GM19351 (cell line): ENCODE measurements at regions not wholly inside any gene's neighbourhood (a gene's known extent, or its start where the extent isn't known, plus 50 kb on each side); places are given as distances from the start of the nearest gene placed in this dataset.
"Not testable (repeated sequence)": the region's sequence is repeated elsewhere in the genome, so short reads cannot be mapped to it uniquely, and the experiment has no call there.

ENCODE experiments used
- ATAC-seq: cut with Tn5 transposase; IDR thresholded peaks from one replicate; pipeline ENCODE4 v1.9.1; 2021; ENCODE audit warnings: mild to moderate bottlenecking, moderate library complexity; ENCODE audit not compliant: unreplicated experiment

- ATAC-seq, result no peak
These were observed 73.4 kb downstream of the FGD2 start for GRCh38 chr6:37078814-37079213.

DNA sequence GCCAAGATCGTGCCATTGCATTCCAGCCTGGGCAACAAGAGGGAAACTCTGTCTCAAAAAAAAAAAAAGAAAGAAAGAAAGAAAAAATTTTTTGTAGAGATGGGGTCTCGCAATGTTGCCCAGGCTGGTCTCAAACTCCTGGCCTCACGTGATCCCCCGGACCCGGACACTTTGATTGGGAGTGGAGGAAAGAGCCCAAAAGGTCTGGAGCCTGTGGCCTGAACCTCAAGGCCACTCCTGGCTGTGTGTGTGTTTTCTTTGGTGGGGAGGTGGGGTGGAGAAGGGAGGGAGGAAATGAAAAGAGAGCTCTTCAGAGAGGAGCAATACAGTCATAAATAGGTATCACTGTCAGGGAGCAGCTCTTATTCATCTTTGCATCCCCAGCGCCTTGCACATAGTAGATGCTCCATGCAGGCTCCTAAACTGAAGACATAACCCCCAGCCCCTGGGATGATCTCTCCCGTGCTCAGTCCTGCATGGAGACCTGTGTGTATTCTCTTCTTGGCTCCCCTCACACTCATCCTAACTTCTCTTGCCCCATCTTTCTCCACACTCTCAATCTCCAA lies 75.7 kb downstream of the FGD2 start:
- ATAC-seq, result no peak

DNA sequence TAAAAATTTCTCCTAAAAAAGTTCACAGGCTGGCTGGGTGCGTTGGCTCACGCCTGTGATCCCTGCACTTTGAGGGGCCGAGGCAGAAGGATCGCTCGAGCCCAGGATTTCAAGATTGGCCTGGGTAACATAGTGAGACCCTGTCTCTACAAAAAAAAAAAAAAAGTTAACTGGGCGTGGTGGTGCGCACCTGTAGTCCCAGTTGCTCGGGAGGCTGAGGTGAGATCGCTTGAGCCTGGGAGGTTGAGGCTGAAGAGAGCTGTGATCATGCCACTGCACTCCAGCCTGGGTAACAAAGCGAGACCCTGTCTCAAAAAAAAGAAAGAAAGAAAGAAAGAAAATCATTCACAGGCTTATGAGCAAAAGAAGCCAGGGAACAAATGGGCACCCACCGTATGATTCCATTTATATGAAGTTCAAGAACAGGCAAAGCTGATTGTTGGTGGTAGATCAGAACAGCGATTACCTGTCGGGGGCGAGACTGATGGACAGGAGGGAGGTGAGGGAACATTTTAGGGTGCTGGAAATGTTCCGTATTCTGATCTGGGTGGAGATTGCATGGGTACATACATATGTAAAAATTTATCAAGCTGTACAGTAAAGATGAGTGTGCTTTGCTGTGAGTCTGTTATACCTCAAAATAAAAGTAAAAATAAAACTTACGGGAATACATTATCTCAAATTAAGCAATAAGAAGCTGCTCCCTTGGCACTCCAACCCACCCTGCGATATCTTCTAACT lies 77.1 kb downstream of the FGD2 start:
- ATAC-seq, result no peak

DNA sequence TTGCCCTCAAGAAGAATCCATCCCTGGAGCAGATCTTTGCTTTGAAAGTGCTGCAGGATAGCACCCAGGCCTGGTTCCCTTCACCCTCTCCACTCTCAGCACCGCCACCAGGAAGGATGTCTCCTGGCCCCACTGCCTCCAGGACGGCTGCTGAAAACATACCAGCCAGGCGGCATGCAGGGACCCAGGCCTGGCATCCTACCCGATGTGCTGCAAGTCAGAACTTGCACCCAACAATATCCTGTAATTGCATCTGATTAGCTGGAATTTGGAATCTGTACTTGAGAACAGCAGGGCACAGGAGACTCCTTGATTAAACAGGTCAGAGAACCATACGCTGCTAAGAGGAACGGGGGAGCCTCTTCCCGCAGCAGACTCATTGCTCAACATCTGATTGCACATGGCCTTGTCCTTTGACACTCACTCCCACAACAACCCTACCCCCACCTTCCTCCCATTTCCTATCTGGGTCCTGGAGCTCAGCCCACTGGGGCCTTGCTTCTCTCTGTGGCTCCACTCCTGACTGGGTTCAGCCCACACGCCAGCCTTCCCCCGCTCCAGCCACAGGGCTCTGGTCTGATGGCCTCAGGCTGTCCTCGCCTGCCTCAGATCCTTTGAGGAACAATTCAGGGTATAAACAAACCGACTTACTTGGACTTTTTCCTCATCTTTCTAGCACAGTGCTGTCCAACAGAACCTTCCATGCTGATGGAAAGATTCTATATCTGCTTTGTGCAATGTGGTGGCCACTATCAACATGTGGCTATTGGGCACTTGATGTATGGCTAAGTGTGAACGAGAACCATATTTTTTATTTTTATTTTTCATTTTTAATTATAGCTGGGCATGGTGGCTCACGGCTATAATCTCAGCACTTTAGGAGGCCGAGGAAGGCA lies 78.0 kb downstream of the FGD2 start:
- no peak for ATAC-seq

DNA sequence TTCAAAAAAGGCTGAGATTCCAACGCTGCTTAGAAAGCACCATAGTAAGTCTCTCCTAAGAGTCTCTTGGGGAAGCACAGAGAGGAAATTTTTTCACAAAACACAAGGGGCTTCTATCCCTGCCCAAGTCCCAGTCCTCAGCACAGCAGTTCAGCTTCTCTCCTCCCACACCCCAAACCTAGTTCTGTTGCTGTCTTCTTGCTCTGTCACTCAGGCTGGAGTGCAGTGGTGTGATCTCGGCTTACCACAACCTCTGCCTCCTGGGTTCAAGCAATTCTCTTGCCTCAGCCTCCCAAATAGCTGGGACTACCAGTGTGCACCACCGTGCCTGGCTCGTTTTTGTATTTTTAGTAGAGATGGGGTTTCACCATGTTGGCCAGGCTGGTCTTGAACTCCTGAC lies 79.2 kb downstream of the FGD2 start:
- not testable (repeated sequence) for ATAC-seq

DNA sequence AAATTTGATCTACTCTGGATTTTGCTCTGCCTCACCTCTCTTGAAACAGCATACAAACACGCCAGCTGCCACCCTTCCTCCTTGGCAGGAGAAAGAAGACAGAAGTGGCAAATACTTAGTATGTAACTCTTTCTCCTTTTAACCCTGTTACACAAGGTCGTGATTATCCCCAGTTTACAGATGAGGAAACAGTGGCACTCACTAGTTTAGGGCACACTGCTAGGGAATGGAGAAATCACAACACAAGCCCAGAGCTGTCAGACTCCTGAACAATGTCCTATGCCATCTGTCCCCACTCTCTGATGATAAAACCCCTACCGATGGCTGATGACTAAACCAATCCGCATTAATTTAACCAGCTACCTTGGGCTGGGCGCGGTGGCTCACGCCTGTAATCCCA lies 79.7 kb downstream of the FGD2 start:
- no peak for ATAC-seq

DNA sequence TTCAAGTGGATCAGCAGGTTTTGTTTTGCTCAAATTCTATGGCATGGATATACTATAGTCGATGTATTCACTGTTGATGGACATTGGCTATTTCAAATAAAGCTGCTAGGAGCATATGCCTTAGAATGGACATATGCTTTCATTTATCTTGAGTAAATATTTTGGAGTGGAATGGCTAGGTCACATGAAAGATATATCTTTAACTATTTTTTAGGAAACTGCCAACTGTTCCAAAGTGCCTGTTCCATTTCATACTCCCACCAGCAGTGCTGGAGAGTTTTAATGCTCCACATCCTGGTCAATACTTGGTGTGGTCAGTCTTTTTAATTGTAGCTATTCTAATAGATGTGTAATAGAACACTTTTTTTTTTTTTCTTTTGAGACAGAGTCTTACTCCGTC lies 81.1 kb upstream of the PIM1 start:
- ATAC-seq, result no peak

DNA sequence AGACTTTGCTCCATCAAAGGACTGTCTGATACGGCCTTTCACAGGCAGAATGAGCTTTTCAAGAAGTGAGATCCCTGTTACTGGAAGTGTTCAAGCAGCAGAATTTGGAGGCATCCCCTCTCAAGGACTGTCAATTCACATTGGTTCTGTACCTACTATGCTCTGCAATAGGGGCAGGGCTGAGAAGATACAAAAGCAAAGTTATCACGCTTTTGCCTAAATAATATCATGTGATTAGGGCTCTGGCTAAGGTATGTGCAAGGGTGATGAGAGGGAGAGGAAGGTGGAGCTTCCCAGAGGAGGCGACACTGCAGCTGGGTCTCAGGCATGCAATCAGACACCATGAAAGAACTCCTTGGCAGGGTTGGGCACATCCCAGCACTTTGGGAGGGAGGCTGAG lies 80.2 kb upstream of the PIM1 start:
- ATAC-seq, result no peak

DNA sequence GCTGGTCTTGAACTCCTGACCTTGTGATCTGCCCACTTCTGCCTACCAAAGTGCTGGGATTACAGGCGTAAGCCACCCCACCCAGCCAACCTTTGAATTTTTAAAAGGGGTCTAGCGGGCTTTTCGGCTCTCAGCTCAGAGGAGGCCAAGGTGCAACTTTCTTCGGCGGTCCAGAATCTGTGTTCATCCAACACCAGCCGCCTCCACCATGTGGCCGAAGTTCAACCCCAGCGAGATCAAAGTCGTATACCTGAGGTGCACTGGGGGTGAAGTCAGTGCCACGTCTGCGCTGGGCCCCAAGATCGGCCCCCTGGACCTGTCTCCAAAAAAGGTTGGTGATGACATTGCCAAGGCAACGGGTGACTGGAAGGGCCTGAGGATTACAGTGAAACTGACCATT lies 78.8 kb upstream of the PIM1 start:
- not testable (repeated sequence) for ATAC-seq

- ATAC-seq, result not testable (repeated sequence)
These were observed 78.4 kb upstream of the PIM1 start for GRCh38 chr6:37091586-37091985.

DNA sequence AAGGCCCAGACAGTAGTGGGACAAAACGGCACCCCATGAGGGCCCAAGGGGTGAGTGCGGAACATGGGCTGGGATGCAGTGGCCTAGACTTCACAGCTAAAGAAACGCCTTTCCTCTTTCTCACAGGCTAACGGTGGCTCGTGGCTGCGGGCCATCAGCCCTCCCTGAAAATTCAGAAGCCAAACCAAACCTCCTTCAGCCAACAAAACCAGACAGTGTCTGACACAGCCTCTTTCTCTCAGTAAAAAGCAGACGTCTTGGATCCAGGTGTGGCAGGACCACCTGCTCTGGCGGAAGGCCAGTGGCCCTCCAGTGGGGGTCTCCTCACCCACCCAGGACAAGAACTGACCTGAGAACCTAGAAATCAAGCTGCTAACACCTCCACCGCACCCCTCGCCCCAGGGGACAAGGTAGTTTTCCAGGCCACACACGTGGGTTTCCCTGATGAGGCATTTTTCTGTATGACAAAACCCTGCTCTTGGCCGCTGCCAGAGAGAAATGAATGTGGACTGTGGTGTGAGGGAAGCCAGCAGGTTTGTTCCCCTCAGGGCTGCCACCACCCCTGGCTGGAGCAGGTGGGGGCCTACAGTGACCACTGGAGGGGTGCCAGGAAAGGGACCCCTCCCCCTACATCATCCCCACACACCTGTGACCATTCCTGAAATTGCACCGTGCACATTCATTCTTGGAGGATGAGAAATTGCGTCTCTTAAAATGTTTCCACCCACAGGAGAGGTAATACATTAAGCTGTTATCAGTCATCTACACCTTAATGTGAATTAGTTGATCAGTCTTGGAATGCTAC lies 76.8 kb upstream of the PIM1 start:
- no peak for ATAC-seq

DNA sequence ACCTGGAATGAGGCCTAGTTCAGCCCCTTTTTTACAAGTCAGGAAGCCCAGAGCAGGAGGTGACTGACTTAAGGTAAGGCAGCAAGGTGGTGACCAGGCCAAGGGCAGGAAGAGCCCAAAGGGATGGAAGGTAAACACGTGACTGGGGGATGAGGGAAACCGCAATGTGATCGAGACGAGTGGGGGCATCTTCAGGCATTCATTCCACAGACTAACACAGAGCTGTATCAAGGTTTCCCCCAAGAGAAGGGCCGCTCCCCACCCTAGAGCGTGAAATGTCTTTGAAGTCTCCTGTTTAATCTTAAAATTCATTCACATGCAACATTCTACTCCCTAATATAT lies 76.3 kb upstream of the PIM1 start:
- no peak for ATAC-seq

DNA sequence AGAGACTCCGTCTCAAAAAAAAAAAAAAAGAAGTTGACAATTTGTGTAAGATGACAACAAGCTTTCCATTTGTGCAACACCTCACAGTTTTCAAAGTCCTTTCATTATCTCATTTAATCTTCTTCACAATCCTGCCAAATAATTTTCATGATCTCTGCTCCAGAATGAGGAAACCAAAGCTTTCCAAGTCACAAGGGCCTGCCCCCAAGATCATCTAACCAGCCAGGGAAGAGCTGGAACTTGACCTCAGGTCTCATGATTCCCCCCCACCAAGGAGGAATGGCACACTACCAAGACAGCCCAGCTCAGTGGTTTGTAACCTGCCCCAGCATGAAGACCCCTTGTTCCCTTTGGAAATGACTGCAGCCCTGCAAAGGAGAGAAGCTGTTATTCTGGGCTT lies 74.0 kb upstream of the PIM1 start:
- ATAC-seq, result no peak

- ATAC-seq, result no peak
These were observed 72.6 kb upstream of the PIM1 start for GRCh38 chr6:37097335-37097734.

DNA sequence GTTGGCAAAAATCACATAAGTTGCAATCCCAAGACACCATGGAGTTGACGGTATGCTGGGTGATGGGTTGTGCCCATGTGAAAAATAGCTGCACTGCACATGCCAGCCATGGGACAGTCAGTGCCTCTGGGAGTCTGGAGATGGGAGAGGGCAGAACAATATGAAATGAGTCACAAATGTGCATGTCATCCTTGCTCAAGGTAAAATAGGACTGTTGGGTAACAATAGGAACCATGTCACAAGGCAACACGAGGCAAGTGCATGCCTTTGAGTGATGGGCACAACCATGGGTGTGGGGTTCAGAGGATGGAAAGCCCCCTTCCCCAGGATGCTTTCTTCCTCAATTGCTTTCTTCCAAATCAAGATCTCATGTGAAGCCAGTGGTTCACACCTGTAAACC lies 70.5 kb upstream of the PIM1 start:
- ATAC-seq, result no peak

DNA sequence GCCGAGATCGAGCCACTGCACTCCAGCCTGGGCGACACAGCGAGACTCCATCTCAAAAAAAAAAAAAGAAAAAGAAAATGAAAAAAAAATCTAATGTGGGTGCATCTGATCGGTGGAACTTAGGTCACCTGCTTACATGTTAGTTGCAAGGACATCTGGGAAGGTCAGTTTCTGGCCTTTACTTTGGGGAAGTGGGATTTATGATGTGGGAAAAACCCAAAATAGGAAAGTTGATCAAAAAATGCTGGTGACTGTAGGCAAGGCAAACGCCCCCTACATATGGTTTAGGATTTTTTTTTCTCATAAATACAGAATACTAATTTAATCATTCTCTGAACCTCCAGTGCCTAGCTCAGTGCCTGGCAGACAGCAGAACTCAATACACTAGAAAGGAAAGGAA lies 69.2 kb upstream of the PIM1 start:
- ATAC-seq, result no peak

DNA sequence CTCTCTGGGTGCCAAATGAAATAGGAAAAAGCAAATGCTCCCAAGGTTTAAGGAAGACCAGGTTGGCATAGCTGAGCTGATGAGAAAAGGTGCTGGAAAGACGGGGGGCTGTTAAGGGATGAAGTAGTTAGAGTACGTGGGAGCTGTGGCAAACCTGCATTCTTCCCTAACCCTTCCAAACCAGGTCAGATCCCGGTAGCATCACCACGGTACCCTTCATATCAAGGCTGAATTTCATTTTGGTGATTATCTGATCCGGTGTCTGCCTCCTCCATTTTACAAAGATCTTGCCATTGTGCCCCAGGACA lies 68.0 kb upstream of the PIM1 start:
- no peak for ATAC-seq

DNA sequence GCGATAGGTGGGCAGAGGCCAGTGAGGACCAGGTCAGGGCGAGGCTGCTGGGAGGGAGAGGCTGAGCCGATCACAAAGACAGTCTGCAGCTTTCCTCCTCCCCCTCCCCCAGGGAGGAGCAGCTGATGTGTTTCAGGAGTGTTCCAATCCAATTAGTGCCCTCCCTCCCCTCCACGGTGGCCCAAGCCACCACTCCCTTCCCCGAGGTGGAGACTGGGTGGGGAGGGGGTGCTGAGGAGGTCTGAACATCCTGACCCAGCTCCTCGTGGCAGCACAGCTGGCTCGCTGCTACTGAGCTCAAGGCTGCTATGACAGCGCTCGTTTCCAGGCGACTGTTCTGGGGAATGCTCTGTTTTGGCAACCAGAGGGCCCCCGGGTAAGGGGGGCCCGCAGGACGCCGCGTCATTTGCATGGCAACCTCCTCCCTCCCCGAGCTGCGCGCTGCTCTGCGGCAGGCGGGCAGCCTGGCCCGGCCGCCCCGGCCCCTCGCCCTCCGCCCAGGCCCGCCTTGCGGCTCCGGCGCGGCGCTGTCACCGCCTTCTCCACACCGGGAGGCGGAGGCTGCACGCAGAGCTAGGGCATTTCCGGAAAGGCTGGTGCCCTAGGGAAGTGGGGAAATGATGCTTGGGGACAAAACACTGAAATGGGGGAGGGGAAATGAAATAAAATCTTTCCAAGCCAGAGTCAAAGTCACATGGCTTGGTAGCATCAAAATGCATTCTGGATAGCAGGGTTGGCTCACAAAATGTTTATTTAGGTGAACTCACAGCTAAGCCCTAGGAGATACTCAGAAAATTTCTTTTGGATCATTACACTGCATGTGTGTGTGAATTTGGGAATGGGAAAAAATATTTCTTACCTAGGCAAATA lies 67.4 kb upstream of the PIM1 start:
- ATAC-seq, result peak; percentile 84

- ATAC-seq, result no peak
These were observed 66.5 kb upstream of the PIM1 start for GRCh38 chr6:37103169-37104039.

DNA sequence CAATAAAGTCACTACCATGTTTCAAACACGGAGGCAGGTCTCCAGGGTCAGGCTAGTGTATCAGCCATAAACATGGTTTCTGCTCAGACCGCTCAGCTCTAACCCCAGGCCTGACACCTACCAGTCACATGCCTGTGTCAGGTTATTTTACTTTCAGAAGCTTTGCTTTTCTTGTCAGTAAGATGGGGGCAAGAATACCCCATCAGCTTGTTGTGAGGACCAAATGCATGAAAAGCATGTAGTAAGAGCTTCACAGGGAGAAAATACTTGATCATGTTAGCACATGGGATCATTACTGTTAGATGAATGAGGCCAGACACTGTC lies 65.2 kb upstream of the PIM1 start:
- ATAC-seq, result no peak
